GM18873 (cell line): ENCODE measurements at regions not wholly inside any gene's neighbourhood (a gene's known extent, or its start where the extent isn't known, plus 50 kb on each side); places are given as distances from the start of the nearest gene placed in this dataset.

Experiments used
- ATAC-seq: cut with Tn5 transposase; IDR thresholded peaks from one replicate; pipeline ENCODE4 v1.9.1; 2021; ENCODE audit warnings: mild to moderate bottlenecking, moderate library complexity, moderate number of reproducible peaks; ENCODE audit not compliant: unreplicated experiment, low FRiP score

- ATAC-seq: no peak
Observed at GRCh38 chr1:99152132-99152531, 112.2 kb upstream of the PLPPR4 start.

DNA sequence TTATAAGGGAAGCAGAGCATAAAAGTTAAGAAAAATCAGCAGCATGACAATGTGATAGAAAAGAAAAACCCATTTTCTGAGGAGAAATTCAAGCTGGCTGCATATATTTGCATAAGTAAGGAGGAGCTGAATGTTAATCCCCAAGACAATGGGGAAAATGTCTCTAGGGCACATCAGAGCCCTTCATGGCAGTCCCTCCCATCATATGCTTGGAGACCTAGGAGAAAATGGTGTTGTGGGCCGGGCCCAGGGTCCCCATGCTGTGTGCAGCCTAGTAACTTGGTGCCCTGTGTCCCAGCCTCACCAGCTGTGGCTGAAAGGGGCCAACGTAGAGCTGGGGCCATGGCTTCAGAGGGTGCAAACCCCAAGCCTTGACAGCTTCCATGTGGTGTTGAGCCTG is 100.6 kb upstream of the PLPPR4 start:
- no peak for ATAC-seq

DNA sequence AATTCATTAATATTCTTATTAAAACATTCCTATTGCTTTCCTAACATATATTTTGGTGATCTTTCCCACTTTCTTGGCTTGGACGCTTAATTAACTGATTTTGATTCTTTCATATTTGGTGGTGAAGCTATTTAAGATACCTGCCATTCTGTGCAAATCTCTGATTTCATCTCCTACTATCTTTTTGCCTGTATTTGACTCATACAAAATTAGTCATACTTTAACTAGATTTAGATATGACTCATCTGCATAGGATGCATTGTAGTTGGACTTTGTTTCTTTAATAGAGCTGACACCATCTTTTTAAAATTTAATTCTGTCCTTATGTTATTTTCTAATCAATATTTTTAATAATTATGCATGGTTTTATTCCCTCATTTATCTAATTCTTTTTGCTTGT is 93.8 kb upstream of the PLPPR4 start:
- ATAC-seq: no peak

- ATAC-seq: no peak
Observed at GRCh38 chr1:99171184-99171813, 93.0 kb upstream of the PLPPR4 start.

- ATAC-seq: no peak
Observed at GRCh38 chr1:99173282-99173681, 91.0 kb upstream of the PLPPR4 start.

DNA sequence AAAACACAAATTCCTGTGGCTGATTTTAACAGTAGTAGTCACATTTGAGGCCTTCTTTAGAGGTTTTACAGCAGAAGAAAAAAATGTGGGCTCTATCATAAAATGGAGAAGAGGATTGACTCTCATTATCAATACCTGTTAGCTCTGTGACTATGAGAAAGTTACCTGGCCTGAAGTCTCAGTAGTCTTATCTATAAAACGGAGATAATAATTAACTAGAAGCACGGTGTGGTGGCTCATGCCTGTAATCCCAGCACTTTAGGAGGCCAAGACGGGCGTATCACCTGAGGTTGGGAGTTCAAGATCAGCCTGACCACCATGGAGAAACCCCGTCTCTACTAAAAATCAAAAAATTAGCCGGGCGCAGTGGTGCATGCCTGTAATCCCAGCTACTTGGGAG is 90.4 kb upstream of the PLPPR4 start:
- no peak for ATAC-seq

DNA sequence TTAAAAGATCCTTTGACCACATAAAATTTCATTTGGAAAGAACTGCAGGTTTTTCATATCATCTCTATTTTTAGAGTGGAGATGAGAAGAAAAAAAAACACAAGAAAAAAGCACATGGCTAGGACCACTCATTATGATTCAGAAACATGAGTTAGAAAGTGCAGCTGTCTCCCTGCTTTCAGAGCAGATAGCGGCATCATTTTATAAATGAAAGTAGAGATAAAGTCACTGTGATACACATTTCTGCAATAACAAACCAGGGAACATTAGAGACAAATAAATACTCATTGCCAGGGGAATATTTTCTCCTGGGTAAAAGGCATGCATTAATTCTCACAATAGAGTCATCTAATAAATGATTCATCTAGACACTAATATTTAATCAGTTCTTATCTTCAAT is 87.5 kb upstream of the PLPPR4 start:
- ATAC-seq: no peak

- ATAC-seq: no peak
Observed at GRCh38 chr1:99177465-99177864, 86.8 kb upstream of the PLPPR4 start.

DNA sequence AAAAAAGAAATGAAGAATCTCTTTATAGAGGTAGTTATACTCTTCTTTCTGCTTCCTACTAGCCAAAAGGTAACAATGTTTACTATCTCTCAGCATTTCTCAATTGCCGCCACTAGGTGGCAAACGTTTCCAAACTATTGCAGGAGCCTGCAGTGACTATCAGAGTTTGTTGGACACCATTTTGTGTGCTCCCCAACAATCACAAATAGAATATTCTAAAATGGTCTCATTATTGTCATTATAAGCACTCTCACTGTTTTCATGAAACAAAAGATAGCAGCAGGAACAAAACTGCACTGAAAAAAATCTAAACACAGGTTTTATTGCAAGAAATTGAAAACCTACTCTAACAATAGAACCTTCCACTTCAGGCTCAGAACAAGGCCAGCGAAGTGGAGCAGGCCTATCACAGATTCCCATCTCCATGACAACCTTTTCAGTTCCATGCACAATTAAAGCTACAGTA is 83.9 kb upstream of the PLPPR4 start:
- ATAC-seq: peak; percentile 96

- no peak for ATAC-seq
Observed at GRCh38 chr1:99180915-99181314, 83.4 kb upstream of the PLPPR4 start.

- ATAC-seq: no peak
Observed at GRCh38 chr1:99181892-99182291, 82.4 kb upstream of the PLPPR4 start.

GRCh38 chr1:99185196-99185595 is 79.1 kb upstream of the PLPPR4 start:
- ATAC-seq: no peak

DNA sequence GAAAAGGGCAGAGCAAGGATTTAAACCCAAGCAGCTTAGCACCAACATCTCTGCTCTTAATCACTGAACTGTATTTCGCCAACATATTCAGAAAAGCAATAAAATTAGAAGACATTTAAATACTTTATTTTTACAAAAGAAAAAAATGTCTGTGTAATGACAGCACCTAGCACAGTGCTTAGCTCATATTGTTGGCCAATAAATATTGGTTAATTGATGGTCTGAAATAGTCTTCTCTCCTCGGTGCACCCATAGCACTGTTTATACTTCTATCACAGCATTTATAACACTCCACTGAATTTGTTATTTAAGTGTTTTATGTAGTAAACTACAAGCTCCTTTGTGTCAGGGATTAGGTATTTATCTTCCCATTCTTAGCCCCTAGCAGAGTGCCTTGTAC is 70.9 kb upstream of the PLPPR4 start:
- ATAC-seq: no peak

- no peak for ATAC-seq
Observed at GRCh38 chr1:99198393-99198792, 65.9 kb upstream of the PLPPR4 start.

DNA sequence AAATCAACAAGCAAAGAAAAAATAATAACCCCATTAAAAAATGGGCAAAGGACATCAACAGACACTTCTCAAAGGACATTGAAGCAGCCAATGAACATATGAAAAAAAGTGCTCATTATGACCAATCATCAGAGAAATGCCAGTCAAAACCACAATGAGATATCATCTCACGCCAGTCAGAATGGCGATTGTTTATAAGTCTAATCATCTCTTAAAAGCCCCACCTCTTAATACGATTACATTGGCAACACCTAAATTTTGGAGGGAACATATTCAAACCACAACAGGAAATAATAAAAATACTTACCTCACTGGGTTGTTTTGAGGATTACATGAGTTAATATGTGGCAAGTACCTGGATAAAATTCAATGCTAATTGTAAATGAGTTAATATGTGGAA is 57.1 kb upstream of the PLPPR4 start:
- no peak for ATAC-seq
